HG02623 (cell line): ENCODE measurements at regions not wholly inside any gene's neighbourhood (a gene's known extent, or its start where the extent isn't known, plus 50 kb on each side); places are given as distances from the start of the nearest gene placed in this dataset.
"Not testable (repeated sequence)": the region's sequence is repeated elsewhere in the genome, so short reads cannot be mapped to it uniquely, and the experiment has no call there.

Source experiments
- ATAC-seq: cut with Tn5 transposase; IDR thresholded peaks from one replicate; pipeline ENCODE4 v1.9.1; 2021; ENCODE audit warnings: moderate library complexity; ENCODE audit not compliant: unreplicated experiment

DNA sequence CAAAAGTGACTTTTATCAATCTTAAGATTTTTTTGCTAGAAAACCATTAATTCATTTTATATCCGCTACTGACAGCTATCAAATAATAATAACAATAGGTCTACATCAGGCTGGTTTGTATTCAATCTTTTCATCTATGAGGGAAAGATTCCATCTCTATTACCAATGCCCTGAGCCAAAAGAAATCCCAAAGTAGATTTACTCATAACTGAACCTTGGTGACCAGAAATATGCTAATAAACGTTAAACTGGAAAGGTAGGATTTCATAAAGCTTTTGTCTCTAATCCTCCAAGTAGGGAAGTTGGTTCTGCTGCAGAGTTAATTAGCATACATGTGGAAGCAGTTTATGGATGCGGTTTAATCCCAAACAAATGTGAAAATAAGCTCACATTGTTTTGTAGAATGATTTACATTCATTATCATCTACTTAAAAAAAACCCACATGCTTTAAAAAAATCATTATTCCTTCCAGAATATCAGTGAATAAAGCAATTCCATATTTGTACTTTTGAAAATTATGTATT is 715.5 kb downstream of the CETN3 start:
- ATAC-seq = no peak

DNA sequence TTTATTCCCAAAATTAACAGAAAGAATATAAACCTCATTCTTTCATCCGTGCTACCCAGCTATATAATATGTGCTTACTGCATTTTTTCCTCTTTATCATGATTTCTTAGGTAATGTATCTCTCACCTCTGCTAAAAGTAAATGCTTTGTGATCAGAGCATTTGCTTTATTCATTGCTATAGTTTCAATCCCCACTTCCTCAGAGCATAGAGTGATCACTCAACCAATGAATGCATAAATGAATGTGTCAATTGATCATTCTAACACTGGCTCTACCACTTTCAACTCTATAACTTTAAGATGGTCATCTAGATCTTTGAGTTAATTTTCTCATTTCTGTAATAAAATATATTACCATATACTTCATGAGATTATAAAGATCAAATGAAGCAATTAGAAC is 719.2 kb downstream of the CETN3 start:
- no peak for ATAC-seq

DNA sequence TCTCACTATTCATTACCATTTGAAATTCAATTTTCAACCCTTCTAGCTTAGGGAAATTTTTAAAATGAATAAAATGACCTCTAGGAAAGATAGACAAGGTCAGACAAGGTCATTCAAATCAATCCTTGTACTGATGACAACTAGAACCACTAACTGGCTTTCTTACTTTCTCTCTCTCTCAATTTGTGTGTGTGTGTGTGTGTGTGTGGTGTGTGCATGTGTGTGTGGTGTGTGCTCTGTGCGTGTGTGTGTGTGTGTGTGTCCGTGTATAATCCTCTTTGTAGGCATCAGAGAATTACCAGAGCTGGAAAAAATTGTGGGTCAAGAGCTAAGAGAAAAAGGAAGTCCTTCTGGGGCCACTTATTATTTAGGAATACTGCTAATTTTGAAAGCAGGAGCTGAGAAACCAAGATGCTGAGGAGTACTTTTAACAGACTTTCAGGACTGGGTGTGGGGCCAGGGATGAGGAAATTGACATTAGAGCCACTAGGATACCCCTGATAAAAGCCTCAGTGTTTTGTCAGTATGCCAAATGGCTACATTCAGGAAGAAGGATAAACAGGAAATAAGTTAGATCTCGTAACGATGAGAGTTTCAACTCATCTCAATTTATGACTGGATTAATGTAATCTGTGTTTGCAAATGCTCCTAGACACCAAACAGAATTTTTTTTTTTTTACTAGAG is 723.3 kb downstream of the CETN3 start:
- ATAC-seq = no peak

DNA sequence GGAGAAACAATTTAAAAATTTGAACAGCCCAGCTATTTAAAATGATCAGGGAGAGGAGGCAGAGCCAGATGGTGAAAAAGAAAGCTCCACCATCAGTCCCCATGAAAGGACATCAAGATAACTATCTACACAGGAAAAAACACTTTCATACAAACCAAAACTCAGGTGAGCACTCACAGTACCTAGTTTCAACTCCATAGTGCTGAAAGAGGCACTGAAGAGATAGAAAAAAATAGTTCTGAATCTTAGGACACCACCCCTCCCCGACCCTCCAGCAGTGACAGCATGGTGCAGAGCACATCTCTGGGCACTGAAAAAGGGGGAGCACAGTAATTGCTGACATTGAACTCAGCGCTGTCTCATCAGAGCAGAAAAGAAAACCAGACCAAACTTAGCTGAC is 732.9 kb downstream of the CETN3 start:
- ATAC-seq = no peak

DNA sequence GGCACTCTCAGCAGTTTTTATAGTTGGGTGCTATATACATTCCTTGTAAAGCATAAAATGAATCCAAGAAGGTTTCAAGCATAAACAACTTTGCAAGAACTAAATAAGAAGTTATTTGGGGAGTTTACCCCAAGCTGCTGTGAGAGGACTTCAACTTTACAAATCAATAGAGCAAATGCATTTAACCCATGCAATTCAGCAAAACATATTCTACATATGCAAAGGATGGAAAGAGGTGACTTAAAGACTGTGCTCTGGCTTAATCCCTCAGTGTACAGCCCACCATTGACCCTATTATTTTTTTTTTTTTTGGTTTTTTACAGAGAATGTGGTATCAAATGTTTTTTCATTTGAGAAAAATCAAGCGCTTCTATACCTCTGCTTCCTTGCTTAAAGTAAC is 736.5 kb downstream of the CETN3 start:
- ATAC-seq = no peak

DNA sequence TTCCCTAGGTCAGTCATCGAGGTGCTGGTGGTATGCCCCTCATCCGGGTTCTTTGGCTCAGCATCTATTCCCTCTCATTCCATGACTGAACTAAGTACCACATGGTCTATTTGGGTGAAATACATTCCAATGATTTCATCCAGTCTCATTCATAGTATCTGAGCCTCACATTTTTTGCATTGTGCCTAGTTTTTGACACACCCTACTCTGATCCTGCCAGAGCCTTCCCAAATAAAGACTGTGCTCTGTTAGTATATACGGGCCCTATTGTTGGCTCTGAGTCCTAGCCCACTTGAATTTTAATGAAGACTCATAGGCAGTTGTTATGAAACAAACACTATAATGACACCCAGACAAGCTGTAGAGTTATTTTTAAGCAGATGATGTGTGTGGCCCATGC is 740.7 kb downstream of the CETN3 start:
- ATAC-seq = no peak

DNA sequence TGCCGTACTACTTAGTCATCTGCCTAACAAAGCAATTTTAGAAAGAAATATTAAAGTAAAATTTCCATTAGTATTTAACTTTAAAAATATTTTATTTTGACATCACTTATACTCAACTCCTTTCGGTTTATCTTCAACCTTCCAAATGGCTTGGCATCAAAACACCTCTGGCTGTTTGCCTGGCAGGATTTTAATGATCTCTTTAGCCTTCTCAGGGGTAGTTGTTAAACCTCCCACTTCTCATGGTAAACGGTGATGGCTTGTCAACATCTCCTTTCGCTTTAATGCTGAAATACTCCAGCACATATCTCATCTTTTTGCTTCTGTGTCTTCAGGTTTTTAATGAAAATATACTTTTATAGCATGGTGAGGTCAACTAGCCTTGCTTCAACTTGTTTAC is 747.1 kb downstream of the CETN3 start:
- no peak for ATAC-seq

DNA sequence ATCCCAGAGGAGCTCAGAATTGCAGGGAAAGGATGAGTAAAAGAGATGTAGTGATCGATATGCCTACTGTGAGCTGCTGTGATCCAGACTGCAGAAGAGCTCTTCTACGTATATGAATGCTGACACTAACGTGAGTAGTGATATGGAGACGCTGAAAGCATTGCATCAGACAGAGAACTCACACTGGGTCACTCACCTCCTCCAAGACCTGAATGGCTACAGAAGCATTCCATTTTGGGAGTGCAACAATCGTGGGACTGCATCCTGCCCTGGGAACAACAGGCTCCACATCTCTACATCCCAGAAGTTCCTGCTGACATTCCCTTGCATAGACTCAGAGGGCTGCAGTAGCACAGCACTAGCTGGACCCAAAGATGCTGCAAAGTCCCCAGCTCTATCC is 755.9 kb upstream of the MEF2C start:
- ATAC-seq = no peak

DNA sequence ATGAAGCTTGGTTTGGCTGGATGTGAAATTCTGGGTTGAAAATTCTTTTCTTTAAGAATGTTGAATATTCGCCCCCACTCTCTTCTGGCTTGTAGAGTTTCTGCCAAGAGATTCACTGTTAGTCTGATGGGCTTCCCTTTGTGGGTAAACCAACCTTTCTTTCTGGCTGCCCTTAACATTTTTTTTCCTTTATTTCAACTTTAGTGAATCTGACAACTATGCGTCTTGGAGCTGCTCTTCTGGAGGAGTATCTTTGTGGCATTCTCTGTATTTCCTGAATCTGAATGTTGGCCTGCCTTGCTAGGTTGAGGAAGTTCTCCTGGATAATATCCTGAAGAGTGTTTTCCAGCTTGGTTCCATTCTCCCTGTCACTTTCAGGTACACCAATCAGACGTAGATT is 751.2 kb upstream of the MEF2C start:
- ATAC-seq = not testable (repeated sequence)

DNA sequence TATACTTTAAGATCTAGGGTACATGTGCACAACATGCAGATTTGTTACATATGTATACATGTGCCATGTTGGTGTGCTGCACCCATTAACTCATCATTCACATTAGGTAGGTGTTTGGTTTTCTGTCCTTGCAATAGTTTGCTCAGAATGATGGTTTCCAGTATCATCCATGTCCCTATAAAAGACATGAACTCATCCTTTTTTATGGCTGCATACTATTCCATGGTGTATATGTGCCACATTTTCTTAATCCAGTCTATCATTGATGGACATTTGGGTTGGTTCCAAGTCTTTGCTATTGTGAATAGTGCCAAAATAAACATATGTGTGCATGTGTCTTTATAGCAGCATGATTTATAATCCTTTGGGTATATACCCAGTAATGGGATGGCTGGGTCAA is 747.1 kb upstream of the MEF2C start:
- ATAC-seq = not testable (repeated sequence)

DNA sequence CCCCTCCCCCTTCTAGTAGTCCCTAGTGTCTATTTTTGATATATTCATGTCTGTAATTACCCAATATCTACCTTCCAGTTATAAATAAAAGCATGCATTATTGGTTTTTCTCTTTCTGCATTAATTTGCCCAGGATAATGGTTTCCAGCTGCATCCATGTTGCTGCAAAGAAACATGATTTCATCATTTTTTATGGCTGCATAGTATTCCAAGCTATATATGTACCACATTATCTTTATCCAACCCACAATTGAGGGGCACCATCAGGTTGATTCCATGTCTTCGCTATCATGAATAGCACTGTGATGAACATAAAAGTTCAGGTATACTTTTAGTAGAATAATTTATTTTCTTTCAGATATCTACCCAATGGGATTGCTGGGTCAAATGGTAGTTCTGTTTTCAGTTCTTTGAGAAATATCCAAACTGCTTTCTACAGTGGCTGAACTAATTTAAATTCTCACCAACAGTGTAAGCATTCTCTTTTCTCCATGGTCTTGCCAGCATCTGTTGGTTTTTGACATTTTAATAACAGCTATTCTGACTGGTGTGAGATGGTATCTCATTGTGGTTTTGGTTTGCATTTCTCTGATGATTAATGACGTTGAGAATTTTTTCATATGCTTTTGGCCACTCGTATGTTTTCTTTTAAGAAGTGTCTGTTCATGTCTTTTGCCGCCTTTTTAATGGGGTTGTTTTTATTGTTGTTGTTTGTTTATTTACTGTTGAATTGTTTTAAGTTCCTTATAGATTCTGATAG is 746.1 kb upstream of the MEF2C start:
- no peak for ATAC-seq

DNA sequence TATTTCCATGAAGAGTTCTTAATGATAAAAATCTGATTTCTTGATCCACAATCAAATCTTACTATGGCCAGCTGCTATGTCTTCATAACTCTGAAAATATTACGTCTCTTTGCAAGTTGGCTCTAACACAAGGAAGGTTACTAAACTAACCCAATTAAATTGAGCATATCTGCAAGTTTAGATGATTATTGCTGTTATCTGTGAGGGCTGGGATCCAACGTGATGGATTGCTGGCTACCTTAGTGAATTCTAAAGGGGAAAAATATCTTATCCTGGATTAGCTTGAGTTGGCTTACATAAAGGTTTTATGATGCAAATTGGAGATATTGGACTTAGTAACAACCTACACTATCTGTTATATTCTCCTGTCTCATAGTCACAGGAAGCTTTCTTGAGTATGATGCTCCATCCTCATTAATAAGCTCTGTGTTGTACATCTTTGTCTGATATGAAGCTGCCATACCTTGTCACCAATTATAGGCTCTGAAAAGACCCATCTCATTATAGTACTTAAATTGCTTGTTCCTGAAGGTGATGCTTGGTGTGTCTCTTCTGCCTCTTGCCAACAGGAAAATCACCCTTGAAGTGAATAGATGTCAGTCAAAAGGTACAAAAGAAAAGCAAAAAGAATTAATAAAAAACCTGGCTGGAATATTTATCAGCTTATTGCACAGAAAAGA is 733.0 kb upstream of the MEF2C start:
- no peak for ATAC-seq

DNA sequence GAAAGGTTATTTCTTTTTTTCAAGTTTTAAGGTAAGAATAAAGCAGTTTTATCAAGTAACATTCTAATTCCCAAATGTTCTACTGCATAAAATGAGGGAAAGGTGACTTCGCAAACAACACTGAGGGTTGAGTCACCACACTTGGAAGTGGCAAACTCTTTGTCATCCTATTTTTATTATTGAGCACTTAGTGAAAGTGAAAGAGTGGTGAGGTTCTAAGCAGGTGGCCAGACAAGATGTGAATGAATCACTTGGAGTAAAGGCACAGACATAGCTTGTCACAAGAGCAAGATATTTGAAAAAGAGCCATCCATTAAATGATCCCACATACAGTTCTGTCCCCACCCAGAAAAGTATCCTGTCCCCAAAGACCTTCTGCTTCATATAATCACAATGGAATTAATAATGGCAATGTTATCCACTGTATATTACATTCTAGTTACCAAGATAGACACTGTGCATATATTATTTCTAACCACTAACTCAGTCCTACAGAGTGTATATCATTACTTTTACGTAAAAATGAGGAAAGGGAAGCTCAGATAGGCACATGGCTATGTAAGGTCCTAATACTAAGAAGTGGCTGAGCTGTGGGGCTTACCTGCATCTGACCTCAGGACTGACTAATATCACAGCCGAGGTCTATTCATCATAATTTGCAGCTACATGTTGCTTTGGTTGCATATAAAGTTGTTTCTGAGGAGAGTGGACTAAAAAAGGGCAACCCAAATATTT is 730.4 kb upstream of the MEF2C start:
- peak; percentile 91 for ATAC-seq

DNA sequence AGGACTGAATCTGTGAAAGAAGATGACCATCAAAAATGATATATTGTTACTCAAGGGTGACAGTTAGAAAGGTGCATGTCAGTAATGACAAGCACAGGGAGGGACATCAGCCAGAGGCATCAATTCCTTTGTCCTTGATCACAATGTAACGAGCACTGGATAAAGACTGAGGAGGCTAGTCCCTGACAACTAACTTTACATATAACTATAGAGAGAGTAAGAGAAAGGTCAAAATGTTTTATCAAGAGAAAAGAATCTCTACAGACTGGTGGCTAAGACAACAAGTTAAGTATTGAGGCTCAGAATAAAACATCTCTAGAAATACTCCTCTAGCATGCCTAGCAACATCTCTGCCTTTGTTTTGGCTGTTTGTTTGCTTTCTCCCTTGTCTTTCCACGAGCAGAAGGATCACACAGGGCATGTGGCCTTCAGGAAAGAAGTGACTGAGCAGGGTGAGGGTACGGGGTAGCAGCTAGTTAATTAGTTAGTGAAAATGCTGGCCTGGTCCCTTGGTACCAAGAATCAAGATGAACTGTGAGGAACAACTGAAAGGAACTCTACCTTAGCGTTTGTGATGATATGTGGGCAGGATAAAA is 724.1 kb upstream of the MEF2C start:
- no peak for ATAC-seq

DNA sequence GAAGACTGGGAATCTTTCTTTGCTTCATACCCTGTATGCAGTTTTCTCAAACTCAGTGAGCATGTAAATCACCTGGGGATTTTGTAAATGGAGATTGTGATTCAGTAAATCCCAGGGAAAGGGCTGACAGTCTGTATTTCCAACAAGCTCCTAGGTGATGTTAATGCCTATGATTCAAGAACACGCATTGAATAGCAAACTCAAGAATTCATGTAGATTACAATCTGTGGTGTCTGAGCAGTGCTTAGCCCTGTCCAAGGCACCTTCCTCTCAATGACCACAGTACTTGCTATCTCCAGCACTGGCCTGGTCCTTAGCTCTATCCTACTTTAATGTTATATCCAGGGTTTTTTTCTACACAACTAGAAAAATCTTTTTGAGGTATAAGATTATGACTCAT is 721.4 kb upstream of the MEF2C start:
- ATAC-seq = no peak

DNA sequence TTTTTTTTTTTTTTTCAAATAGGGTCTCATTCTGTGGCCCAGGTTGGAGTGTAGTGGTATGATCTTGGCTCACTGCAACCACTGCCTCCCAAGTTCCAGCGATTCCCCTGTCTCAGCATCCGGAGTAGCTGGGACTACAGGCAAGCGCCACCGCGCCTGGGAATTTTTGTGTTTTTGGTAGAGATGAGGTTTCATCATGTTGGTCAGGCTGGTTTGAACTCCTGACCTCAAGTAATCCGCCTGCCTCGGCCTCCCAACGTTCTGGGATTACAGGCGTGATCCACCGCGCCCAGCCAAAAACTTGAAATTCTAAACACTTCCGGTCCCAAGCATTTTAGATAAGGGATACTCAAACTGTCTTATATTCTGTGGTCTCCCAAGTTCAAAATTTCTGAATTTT is 718.9 kb upstream of the MEF2C start:
- ATAC-seq = no peak

DNA sequence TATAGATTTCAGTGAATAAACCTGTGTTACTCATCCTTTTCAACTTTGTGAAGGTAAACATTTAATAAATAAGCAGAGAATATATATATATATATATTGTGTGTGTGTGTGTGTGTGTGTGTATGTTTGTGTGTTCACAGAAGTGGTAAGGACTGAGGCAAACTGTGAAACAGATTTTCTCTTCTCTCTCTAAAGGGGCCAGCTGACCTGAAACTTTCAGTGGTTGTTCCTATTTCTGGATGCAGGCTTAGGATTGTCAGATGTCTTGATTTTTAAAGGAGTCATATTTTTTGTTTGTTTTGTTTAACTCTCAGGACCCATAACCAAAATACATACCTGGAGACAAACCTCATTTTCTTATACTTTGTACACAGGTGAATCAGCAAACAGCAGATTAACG is 714.9 kb upstream of the MEF2C start:
- no peak for ATAC-seq

DNA sequence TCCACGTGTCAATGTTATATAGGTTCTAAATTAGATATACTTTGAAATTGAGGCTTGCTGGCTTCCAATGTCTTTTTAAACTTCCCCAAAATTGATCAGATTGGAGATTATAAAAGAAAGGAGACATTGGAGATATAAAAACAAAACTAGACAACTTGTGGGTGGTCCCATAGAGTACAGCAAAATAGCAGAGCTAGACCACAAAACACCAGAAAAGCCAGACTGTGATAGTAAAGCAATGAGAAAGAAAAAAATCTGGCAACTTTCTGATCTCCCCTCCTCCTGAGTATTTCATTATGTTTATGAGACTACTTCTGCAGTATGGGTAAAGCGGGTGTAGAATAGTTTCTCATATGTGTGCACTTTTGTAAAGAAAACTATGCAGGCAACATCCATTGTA is 713.8 kb upstream of the MEF2C start:
- no peak for ATAC-seq

DNA sequence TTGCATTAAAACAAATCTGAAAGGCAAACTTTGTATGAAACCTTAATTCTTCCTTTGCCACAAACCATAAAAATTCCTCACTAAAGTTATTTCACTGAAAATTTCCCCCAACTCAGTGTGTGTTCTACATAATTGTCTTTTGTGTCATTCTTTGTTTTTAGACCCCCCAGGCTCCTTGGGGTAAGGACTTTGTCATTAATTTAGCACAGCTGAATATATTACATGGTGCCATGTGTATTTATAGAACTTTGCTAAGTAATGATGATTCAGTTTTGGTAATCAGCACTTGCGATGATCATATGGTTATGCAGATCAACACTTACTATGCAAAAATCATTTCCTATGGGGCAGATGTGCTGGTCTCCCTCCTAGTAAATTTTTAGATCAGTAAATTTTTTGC is 712.1 kb upstream of the MEF2C start:
- ATAC-seq = no peak

DNA sequence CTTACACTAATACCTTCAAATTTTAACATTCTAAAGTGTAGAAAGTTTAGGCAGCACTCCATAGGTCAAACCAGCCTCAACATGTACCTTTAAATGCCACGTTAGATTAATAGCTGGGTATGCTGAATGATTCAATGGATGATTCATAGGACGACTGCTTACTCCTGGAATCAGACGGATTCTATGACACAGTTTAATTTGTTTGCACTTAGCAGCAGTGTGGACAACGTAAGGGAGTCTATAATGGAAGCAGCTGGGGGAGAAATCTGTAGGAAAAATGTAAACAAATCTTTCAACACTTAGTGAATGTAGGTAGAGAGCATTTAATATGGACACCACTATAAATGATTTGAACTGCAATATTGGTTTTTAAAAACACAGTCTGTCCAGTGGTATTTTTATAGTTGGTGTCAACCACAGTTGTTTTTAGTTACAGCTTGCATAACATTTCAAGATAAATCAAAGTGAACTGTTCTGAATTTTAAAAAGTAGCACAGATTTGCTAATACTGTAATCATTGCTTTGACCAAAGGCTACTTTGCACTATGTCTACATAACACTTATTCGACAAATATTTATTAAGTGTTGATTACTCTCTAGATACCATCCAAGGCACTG is 701.5 kb upstream of the MEF2C start:
- ATAC-seq = no peak
